ENCODE measurements at regions not wholly inside any gene's neighbourhood (a gene's known extent, or its start where the extent isn't known, plus 50 kb on each side); places are given as distances from the start of the nearest gene placed in this dataset.
"Not testable (repeated sequence)": the region's sequence is repeated elsewhere in the genome, so short reads cannot be mapped to it uniquely, and the experiment has no call there.

DNA sequence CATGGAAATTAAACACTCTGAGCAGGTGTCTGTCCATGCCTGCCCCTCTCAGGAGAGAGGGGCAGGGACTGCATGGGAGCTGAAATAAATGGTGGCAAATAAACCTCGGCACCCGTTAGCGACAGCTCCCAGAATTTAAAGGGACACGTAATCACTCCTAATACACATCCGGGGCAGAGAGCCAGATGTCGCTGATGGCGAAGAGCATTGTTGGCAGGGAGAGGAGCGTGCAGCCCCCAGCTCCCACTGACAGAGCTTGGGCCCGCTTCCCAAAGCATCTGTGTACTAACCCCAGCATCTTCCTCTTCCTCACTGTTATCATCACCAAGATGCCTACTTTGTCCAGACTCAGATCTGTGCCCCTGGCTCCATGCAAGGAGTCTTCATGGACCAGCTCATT is 85.8 kb downstream of the IRX5 start:
- DNase-seq, result no peak

DNA sequence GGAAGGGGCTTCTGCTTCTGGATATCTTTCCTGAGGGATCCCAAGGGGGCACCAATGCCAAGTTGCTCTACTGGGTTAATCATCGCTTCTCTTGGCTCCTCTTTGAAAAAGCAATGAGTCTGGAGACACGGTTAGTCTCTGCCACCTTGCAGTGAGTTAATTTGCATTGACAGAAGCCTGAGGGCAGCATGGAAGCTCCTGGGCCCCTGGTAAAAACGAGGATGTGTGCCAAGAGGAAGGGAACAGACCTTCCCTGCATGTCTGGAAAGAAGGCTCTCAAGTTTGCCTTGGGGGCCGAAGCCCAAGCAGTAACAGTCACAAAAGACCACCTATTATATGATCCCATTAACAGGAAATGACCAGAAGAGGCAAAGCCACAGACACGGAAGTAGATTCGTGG is 86.7 kb downstream of the IRX5 start:
- no peak for DNase-seq

DNA sequence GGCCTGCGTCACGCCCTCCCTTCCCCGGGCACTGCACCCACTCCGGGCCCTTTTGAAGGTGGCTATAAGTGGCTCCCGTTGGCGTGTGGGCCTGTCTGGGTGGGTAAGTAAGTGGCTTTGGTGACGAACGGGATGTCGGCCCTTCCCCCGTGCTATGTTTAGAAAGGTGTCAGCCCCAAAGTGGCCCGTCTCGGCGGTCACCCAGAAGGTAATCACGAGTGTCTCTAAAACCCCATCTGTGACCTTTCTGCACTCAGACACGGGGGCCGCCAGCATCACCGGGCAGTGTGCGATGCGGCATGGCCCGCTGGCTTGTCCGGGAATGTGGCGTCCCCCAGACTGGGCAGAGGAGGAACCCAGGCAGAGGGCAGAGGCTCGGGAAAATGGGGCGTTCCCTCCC is 88.2 kb downstream of the IRX5 start:
- DNase-seq, result no peak

DNA sequence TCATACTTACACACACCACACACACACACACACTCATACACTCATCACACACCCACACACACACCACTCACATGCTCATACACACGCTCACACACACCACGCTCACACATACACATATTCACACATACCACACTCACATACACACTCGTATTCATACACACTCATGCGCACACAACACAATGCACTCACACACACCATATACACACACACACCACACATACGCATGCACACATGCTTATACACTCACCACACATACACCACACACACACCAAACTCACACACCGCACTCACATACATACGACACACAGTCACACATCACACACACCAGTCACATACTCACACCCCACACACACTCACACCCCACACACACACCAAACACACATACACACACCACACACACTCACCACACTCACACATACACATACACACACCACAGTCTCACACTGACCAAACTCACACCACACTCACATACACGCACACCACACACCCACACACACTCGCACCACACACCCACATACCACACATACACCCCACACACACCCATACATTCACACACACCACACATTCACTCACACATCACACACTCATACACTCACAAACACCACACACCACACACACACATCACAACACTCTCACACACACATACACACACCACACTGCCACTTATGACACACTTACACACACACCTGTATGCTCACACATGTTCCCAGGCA is 88.9 kb downstream of the IRX5 start:
- DNase-seq, result no peak

DNA sequence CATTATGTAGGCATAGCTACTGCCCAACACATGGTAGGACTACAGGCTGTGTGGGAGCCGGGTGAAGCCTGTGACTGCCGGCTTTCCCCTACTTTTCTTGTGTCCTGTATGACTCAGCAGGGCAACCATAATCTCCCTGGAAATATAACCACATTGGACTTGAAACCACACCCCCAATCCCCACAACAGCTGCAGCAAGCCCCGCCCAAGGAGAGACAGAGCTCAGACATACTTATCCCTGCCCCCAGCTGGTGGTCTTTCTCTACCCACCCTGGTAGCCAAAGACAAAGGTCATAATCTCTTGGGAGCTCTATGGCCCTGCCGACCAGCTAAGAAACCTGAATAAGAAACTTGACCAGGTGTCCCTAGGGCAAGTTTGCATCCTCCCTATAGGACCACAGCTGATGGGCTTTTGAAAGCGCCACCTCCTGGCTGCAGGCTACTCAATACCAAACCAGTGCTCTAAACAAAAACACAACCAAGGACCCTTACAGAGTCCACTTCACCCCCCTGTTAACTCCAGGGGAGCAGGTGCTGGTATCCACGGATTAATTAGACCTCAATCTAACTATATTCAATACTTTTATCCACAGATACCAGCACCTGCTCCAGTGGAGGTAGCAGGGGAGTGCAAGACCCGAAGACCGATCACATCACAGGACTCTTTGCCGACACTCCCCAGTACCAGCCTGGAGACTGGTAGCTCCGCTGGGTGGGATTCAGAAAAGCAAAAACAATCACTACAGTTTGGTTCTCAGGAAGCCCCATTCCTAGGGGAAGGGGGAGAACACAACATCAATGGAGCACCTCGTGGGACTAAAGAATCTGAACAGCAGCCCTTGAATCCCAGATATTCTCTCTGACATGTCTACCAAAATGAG is 91.2 kb downstream of the IRX5 start:
- no peak for DNase-seq

DNA sequence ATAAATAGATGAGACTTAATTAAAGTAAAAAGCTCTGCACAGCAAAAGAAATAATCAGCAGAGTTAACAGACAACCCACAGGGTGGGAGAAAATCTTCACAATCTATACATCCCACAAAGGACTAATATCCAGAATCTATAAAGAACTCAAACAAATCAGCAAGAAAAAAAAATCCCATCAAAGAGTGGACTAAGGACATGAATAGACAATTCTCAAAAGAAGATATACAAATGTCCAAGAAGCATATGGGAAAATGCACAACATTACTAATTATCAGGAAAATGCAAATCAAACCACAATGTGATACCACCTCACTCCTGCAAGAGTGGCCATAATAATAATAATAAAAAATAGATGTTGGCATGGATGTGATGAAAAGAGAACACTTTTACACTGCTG is 96.6 kb downstream of the IRX5 start:
- not testable (repeated sequence) for DNase-seq

DNA sequence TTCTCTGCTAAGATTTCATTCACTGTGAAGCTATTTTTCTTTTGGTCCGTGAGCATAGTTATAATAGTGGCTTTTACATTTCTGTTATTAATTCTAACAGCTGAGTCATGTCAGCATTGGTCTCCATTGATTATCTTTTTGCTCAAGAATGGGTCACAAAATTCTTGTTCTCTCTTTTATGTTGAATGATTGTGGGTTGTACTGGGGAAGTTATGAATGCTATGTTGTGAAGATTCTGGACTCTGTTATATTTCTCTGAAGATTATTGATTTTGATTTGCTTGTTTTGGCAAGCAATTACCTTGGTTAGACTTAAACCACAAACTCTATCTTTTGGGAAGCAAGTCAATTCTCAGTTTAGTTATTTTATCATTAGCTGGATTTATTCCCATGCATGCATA is 98.8 kb downstream of the IRX5 start:
- no peak for DNase-seq

DNA sequence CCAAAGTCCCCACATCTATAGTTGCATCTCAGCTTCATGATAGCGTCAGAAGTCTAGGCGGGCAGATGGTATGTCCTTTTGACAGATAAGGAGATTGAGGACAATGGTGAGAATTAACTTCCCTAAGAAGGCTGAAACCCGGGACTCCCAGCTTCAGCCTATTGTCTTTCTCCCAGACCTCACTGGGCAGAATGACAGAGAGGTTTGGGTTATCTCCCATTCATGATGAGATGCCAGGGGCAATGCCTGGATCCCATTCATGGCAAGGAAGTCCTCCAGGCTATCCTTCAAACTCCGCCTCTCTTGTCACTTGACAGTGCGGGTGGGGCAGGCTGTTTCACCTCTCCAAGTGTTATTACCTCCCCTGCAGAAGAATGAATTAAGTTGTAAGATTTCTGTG is 100.3 kb downstream of the IRX5 start:
- DNase-seq, result no peak

DNA sequence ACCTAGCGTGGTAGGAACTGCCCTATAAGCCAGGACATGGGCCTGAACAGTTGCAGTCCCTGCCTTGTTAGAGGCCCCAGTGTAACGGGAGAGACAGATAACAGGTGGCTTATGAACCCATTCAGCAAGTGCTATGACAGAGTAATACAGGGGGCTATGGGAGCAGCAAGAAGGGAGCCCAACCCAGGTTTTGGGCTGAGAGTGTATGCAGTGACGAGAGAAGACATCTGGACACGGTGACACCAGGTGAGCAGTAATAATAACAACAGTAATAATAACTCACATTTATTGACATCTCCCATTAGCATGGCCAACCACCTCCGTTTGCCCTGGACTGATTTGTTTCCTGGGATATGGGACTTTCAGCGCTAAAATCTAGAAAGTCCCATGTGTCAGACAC is 100.8 kb downstream of the IRX5 start:
- no peak for DNase-seq

DNA sequence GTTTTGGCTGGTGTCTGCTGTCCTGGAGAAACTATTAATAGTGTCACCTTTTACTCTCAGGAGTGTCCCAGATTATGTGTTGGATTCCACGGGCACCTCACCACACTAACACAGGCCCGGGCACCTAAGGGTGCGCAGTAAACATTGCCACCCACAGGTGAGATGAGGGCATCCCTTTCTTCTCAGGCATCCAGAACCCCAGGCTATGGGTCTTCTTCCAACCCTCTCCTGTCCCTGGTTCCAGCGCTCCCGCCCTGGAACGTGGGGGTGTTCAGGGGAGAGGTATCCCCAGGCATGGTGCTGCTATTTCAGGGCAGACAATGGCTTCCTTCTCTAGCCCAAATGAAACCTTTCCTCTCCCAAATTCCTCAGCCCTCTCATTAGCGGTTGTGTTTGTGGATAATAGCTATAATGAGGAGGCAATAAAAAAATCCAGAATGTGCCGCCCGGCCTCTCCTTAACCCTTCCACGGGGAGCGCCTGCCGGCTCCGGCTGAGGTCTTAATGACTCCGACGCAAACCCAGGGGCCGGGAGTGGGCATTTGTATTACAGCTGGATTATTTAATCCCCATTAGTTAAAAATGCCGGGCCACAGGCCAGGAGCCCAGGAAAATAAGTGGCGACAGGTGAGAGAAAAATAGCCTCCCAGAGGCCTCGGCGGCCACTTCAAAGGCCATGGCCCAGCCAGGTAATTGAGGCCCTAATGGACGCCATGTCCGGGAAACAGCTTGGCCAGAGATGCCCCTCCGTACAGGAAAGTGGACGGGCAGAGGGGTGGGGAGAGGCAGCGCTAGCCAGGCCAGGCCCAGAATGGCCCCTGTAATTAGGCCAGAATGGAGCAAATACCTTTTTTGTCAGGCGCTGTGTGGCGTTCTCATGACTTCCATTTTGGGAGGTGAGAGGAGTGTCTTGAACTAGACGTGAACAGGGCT is 102.8 kb downstream of the IRX5 start:
- DNase-seq, result no peak

DNA sequence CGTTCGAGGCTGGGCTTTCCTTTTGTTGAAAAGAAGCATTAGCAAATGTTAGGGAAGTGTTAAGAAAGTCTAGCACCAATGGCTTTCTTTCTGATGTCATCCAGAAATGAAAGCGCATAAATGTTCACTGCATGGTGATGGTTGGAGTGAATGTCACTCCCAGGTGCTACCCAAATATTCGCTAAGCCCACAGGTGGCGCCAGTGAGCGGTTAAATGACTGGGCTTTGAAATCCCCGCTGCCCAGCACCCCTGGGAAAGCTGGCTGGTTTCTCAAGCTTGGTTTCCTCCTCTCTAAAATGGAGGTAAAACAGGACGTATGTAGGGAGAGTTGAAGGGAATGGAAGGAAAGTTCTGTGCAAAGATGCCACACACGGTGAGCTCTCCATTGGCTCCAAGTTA is 104.4 kb downstream of the IRX5 start:
- DNase-seq, result no peak

DNA sequence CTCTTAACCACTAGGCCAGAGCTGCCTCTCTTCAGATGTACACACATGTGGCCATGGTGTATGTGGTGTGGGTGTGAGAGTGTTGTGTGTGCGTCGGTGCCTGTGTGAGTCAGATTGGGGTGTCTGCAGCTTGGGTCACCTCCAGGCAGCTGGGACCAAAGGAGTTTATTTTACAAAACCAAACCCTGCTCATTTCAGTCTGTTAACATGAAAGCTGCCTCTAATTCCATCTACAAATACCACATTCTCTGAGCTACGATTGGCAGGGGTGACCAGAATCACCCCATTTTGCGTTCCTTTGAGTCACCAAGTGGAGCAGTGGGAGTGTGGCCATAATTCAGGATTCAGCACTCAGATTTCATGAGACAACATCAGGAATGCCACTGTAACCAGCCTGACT is 105.3 kb downstream of the IRX5 start:
- no peak for DNase-seq

DNA sequence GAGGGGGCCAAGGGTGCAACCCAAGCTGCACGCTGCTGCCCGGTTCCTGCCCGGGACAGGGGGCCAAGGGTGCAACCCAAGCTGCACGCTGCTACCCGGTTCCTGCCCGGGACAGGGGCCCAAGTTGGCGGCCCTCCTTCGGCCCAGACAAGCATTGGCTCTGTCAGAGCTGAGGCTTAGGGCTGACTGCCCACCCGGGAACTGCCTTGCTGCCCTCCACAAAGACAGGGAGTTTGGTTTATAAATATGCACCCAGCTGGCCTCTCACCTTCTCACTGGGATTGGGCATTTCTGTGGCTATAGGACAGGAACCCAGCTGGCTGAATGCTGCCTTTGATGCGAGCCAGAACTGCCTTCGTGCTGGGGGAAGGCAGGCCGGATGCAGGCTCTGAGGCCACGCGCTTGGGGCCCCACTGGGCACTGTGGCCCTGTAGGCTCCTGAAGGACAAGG is 105.7 kb downstream of the IRX5 start:
- DNase-seq, result no peak

DNA sequence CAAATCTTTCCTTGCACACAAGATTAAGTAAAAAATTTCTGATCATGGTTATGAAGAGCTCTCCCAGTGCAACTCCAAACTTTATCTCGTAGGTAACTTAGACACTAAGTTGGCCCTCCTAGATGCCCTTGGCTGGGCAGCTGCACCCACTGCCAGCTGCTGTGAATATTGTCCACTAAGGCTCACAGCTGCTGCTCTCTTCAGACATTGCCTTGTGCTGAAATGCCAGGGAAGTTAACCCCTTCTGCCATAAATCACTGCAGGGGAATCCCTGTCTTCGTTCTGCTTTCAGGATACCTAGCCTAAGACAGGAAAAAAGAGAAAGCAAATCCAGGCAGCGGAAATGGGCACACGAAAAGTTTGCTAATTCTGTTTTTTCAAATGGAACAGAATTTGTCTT is 106.4 kb downstream of the IRX5 start:
- no peak for DNase-seq

DNA sequence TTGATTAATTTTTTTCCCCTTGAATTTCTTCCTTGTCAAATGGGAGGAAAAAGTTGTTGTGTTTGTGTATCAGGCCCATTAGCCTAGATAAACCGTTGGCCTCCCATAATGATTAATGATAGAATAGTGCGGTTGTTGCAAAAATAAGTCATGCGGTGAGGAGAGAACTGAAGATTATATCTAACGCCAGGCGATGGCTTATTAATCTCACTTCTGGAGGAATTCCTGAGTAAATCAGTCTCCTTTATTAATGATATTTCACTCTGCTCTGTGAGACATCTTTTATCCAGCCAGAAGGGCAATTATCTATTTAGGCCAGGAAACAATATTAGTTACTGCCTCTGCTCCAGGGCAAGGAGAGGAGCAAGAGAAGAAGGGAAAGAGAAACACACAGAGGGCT is 107.3 kb downstream of the IRX5 start:
- DNase-seq, result no peak

DNA sequence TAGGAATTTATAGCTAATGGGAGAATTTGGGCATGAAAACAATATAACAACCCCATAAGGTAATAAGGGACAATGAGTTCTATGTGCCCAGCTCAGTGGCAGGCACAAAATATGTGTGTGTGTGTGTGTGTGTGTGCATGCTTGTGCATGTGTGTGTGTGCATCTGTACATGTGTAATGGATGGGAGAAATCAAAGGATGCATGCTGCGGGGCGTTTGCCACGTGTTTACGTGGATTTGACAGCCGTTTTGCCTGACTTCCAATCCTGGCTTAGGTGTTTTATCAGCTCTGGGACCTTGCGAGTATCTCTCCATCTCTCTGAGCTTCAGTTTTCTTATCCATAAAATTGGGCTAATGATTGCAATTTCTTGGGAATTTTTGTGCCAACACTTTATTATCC is 108.4 kb downstream of the IRX5 start:
- no peak for DNase-seq

DNA sequence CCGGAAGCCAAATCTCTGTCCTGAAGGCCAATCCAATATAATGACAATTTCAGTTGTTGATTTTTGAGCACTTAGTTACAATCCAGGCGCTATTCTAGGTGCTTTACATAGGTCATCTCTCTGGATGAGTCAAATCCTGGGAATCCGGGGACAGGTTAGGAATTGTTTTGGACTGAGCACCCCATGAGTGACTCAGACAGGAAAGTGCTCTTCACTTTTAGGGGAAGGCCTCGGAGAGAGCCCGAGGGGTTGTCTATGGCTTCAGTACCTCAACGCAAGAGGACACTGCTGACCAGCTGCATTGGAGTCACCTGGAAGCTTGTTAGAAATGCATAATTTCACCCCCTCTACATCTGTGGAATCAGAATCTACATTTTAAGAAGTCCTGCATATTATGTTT is 108.8 kb downstream of the IRX5 start:
- no peak for DNase-seq

DNA sequence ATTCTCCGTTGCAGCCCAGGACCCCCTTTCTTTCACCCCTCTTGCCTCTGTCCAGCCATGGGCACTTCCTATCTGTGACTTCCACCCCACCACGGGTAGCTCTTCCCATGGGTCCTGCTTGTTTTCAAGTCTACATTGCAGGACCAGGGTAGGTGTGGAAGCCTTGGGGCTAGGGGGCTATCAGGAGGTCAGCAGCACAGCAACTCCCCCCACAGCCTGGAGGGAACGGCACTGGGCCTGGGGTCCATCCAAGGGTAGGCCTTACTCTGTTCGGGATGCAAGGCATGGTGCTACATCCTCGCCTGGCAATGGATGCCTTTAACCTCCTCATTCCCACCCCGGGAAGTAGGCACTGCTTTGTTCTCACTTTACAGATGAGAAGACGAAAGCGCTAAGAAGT is 109.3 kb downstream of the IRX5 start:
- DNase-seq, result no peak

DNA sequence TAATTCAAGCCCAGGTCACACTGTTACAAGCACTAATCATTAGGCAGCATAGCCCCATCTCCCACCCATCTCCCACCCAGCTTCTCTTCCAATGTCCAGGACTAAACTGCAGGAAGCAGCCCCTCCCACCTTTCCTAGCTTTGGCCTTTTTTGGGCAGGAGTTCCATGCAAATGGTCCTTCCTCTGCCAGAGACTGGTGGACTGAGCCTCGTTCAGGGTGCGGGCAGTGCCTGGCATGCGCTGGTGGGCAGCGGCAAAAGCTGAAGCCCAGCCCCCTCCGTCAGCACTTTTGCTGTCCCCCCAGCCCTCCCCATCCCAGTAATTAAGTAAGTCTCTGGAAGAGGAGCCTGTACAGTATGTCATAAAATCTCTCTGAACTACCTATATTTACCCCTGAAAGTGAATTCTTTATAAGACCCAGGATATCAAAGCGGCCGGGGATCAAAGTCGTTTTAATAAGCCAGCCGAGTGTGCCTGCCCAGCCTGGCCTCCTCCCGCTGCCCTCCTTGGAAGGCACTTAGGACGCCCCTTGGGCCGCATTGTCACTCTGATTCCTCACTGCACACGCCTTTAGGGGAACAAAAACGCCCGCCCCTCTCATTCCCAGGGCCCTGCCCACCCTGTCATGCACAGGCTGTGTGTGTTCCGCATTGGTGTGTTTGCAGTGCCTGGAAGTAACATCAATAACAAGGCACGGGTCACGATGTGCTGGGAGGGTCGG is 109.9 kb downstream of the IRX5 start:
- no peak for DNase-seq

DNA sequence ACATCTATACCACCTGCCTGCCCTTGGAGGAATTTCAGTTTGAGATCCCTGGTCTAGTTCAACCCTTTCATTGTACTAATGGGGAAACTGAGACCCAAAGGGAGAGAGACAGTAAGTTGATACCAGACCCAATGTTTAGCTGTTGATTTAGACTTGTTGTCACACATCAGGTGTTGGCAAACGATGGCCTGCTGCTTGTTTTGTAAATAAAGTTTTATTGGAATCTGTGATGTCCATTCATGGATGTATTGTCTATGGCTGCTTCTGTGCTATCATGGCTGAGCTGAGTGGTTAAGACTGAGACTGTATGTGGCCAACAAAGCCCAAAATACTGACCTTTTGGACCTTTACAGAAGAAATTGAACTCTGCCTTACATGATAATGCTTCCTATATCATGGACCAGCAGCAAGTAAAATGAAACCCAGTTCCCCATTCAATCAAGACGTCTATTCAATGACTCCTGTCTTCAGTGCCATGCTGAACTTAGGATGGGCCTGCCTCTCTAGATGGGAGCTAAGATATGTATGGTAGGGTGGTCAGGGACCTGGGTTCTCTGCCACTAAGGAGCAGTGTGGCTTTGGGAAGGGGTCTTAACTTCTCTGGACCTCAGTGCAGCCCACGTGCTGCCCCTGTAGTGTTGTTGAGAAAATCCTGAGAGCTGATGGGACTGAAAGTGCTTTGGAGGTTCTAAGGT is 111.0 kb downstream of the IRX5 start:
- DNase-seq, result no peak

DNA sequence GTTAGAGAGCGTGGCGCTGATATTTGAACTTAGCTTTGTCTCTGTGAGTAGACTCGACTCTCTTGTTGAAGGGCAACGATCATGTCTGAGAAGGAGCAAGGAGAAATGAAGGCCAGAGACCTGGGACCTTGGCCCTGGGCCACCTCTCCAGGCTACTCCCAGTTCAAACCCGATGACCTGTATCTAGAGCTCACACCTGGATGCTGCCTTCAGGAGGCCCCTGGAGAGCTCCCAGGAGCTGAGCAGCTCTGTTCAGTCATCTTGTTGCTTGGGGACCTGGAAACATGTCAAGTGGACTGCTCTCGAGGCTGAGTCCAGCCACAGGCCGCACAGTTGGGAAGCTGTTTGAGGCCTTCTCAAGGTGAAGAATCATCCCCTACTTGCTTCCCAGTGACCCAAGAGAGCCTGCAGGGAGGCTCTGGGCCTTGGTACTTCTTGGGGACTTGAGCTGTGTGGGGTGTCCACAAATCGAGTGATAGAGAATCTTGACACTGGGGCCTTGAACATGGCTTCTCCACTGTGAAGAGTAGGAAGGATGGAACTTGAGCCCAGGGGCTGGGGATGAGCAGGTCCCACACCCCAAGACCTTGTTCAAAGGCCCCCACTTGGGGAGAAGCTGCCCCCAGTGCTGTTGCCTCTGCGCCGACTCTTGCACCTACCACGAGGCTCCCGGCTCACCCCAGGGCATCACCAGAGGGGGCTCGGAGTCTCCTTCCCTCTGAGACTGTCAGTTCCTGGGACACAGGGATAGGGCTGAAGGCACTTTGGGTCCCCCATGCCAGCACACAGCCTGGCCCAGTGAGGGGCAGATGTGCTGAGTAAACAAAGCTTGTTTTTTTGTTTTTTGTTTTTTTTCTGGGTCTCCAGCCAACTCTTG is 112.1 kb downstream of the IRX5 start:
- DNase-seq, result no peak

Measured in NCI-H510A treated with DMSO at 0.1 percent for 48 hours (cell line).